SK-N-SH treated with all-trans-retinoic acid at 6 μM for 48 hours (cell line): ENCODE measurements at regions not wholly inside any gene's neighbourhood (a gene's known extent, or its start where the extent isn't known, plus 50 kb on each side); places are given as distances from the start of the nearest gene placed in this dataset.

Experiments
- ATAC-seq: fragments of 200-7000 bp; cut with Tn5 transposase; 3 replicates; pipeline ENCODE4 v1.9.1; 2020; ENCODE audit warnings: mild to moderate bottlenecking, moderate library complexity
- ARNTL ChIP-seq: fragments of 450-650 bp; formaldehyde crosslinking; IDR thresholded peaks from 2 replicates; pipeline ENCODE4 v1.5.0; 2020; ENCODE audit warnings: low read depth, mild to moderate bottlenecking, moderate library complexity, borderline replicate concordance
- BACH2 ChIP-seq: fragments of 250-450 bp; sonication (Bioruptor Pico); IDR thresholded peaks from 2 replicates; pipeline ENCODE4 v1.9.0; 2021; ENCODE audit warnings: mild to moderate bottlenecking, borderline replicate concordance
- CREB5 ChIP-seq: fragments of 250-450 bp; sonication (Bioruptor Pico); IDR thresholded peaks from 2 replicates; pipeline ENCODE4 v1.5.1; 2020; ENCODE audit warnings: low read depth, mild to moderate bottlenecking, moderate library complexity
- CSDC2 ChIP-seq: fragments of 250-450 bp; sonication (Bioruptor Pico); IDR thresholded peaks from 2 replicates; pipeline ENCODE4 v1.5.0; 2020; ENCODE audit warnings: mild to moderate bottlenecking, moderate library complexity
- CSRNP3 ChIP-seq: fragments of 250-450 bp; sonication (Bioruptor Pico); IDR thresholded peaks from 2 replicates; pipeline ENCODE4 v1.5.1; 2021; ENCODE audit warnings: mild to moderate bottlenecking, moderate library complexity
- ESRRG ChIP-seq: fragments of 250-450 bp; sonication (Bioruptor Pico); IDR thresholded peaks from 2 replicates; pipeline ENCODE4 v1.6.1; 2021; ENCODE audit warnings: mild to moderate bottlenecking
- GLIS3 ChIP-seq: fragments of 250-450 bp; sonication (Bioruptor Pico); IDR thresholded peaks from 2 replicates; pipeline ENCODE4 v1.5.0; 2020; ENCODE audit warnings: mild to moderate bottlenecking, moderate library complexity
- ISL1 ChIP-seq: fragments of 250-450 bp; sonication (Bioruptor Pico); IDR thresholded peaks from 2 replicates; pipeline ENCODE4 v2.1.2; 2022; ENCODE audit warnings: mild to moderate bottlenecking, moderate library complexity
- OSR1 ChIP-seq: fragments of 250-450 bp; sonication (Bioruptor Pico); IDR thresholded peaks from 2 replicates; pipeline ENCODE4 v1.8.0; 2022; ENCODE audit warnings: moderate library complexity, mild to moderate bottlenecking, inconsistent platforms
- PATZ1 ChIP-seq: fragments of 250-450 bp; sonication (Bioruptor Pico); IDR thresholded peaks from 2 replicates; pipeline ENCODE4 v1.8.0; 2020; ENCODE audit warnings: mild to moderate bottlenecking, moderate library complexity, borderline replicate concordance
- POU6F1 ChIP-seq: fragments of 250-450 bp; sonication (Bioruptor Pico); IDR thresholded peaks from 2 replicates; pipeline ENCODE4 v1.8.0; 2021; ENCODE audit warnings: low read depth, mild to moderate bottlenecking, moderate library complexity, borderline replicate concordance
- PPARA ChIP-seq: fragments of 250-450 bp; sonication (Bioruptor Pico); IDR thresholded peaks from 2 replicates; pipeline ENCODE4 v1.5.0; 2020; ENCODE audit warnings: mild to moderate bottlenecking, borderline replicate concordance
- SNAI2 ChIP-seq: fragments of 250-450 bp; sonication (Bioruptor Pico); IDR thresholded peaks from 2 replicates; pipeline ENCODE4 v1.5.0; 2020; ENCODE audit warnings: mild to moderate bottlenecking, moderate library complexity
- TCF4 ChIP-seq: fragments of 250-450 bp; sonication (Bioruptor Pico); IDR thresholded peaks from 2 replicates; pipeline ENCODE4 v1.8.0; 2021; ENCODE audit warnings: mild to moderate bottlenecking, moderate library complexity, borderline replicate concordance
- TOX ChIP-seq: fragments of 250-450 bp; sonication (Bioruptor Pico); IDR thresholded peaks from 2 replicates; pipeline ENCODE4 v1.8.0; 2021; ENCODE audit warnings: mild to moderate bottlenecking, moderate library complexity, borderline replicate concordance
- ZC3H10 ChIP-seq: fragments of 250-450 bp; sonication (Bioruptor Pico); IDR thresholded peaks from 2 replicates; pipeline ENCODE4 v1.5.1; 2021; ENCODE audit warnings: mild to moderate bottlenecking, moderate library complexity
- ZFP3 ChIP-seq: fragments of 250-450 bp; sonication (Bioruptor Pico); IDR thresholded peaks from 2 replicates; pipeline ENCODE4 v1.5.0; 2020; ENCODE audit warnings: mild to moderate bottlenecking, moderate library complexity
- ZFP30 ChIP-seq: fragments of 450-650 bp; formaldehyde crosslinking; IDR thresholded peaks from 2 replicates; pipeline ENCODE4 v1.5.0; 2022; ENCODE audit warnings: mild to moderate bottlenecking, moderate library complexity
- ZNF565 ChIP-seq: fragments of 450-650 bp; formaldehyde crosslinking; conservative IDR thresholded peaks from 2 replicates; pipeline ENCODE4 v1.5.0; 2020; ENCODE audit warnings: low read depth, mild to moderate bottlenecking, moderate library complexity
- ZNF70 ChIP-seq: fragments of 450-650 bp; formaldehyde crosslinking; IDR thresholded peaks from 2 replicates; pipeline ENCODE4 v1.5.0; 2020; ENCODE audit warnings: mild to moderate bottlenecking, moderate library complexity
- ZNF8 ChIP-seq: fragments of 450-650 bp; formaldehyde crosslinking; IDR thresholded peaks from 2 replicates; pipeline ENCODE4 v1.5.0; 2020; ENCODE audit warnings: mild to moderate bottlenecking, moderate library complexity

GRCh38 chr6:54614499-54615195 is 231.9 kb upstream of the FAM83B start:
- ATAC-seq, result no peak

GRCh38 chr6:54617730-54618129 is 228.8 kb upstream of the FAM83B start:
- TF ChIP-seq CREB5 (CRISPR knock-in tag) (no peak), TOX (CRISPR knock-in tag) (peak; percentile 67; the same call in 1 of the 2 replicates), ZC3H10 (CRISPR knock-in tag) (peak; percentile 0)
- peak; percentile 96 for ATAC-seq

More at GRCh38 chr6:54614499-54615195, 231.9 kb upstream of the FAM83B start:
- TF ChIP-seq CSDC2 (no peak), POU6F1 (no peak), ESRRG (CRISPR knock-in tag) (no peak), OSR1 (CRISPR knock-in tag) (no peak), SNAI2 (CRISPR knock-in tag) (no peak), GLIS3 (CRISPR knock-in tag) (no peak), CSRNP3 (CRISPR knock-in tag) (no peak), ZC3H10 (CRISPR knock-in tag) (no peak), ZNF70 (CRISPR knock-in tag) (no peak), BACH2 (CRISPR knock-in tag) (no peak), PATZ1 (no peak)

- no peak for TF ChIP-seq PATZ1
- no peak for TF ChIP-seq TOX (CRISPR knock-in tag)
- no peak for TF ChIP-seq ZNF565 (CRISPR knock-in tag)
- no peak for TF ChIP-seq ISL1 (CRISPR knock-in tag)
- TF ChIP-seq SNAI2 (CRISPR knock-in tag), result no peak
- no peak for TF ChIP-seq ESRRG (CRISPR knock-in tag)
- TF ChIP-seq CSDC2, result no peak
- TF ChIP-seq PPARA (CRISPR knock-in tag), result no peak
- no peak for TF ChIP-seq OSR1 (CRISPR knock-in tag)
- TF ChIP-seq ZFP30 (CRISPR knock-in tag), result no peak
- TF ChIP-seq TCF4 (CRISPR knock-in tag), result no peak
- ATAC-seq, result no peak
Measured at GRCh38 chr6:54618572-54618971, 228.0 kb upstream of the FAM83B start.

GRCh38 chr6:54619102-54619501 is 227.5 kb upstream of the FAM83B start:
- ATAC-seq, result no peak
- TF ChIP-seq ZNF565 (CRISPR knock-in tag) (no peak), TCF4 (CRISPR knock-in tag) (no peak), ZFP3 (CRISPR knock-in tag) (no peak), CREB5 (CRISPR knock-in tag) (no peak), ARNTL (no peak), BACH2 (CRISPR knock-in tag) (no peak), ZNF70 (CRISPR knock-in tag) (no peak), ISL1 (CRISPR knock-in tag) (no peak), POU6F1 (no peak), ZNF8 (CRISPR knock-in tag) (no peak), TOX (CRISPR knock-in tag) (no peak), PPARA (CRISPR knock-in tag) (no peak), PATZ1 (no peak), ZFP30 (CRISPR knock-in tag) (no peak), CSDC2 (no peak)
